Loucy (cell line): ENCODE measurements at regions not wholly inside any gene's neighbourhood (a gene's known extent, or its start where the extent isn't known, plus 50 kb on each side); places are given as distances from the start of the nearest gene placed in this dataset.
"Not testable (repeated sequence)": the region's sequence is repeated elsewhere in the genome, so short reads cannot be mapped to it uniquely, and the experiment has no call there.

ENCODE experiments used
- EZH2phosphoT487 ChIP-seq: fragments of 200-600 bp; IDR thresholded peaks from 2 replicates; pipeline ENCODE4 v1.6.1; 2018; ENCODE audit warnings: antibody characterized with exemption, mild to moderate bottlenecking, moderate library complexity, borderline replicate concordance
- TF ChIP-seq, protein P1 (sequence below): fragments of 200-600 bp; sonication (generic); conservative IDR thresholded peaks from 2 replicates; pipeline ENCODE4 v1.5.1; 2014; ENCODE audit warnings: mild to moderate bottlenecking, antibody characterized with exemption, low read length

GRCh38 chr14:86750488-86750887 lies 1220.5 kb downstream of the FLRT2 start:
- TF ChIP-seq, protein P1, sequence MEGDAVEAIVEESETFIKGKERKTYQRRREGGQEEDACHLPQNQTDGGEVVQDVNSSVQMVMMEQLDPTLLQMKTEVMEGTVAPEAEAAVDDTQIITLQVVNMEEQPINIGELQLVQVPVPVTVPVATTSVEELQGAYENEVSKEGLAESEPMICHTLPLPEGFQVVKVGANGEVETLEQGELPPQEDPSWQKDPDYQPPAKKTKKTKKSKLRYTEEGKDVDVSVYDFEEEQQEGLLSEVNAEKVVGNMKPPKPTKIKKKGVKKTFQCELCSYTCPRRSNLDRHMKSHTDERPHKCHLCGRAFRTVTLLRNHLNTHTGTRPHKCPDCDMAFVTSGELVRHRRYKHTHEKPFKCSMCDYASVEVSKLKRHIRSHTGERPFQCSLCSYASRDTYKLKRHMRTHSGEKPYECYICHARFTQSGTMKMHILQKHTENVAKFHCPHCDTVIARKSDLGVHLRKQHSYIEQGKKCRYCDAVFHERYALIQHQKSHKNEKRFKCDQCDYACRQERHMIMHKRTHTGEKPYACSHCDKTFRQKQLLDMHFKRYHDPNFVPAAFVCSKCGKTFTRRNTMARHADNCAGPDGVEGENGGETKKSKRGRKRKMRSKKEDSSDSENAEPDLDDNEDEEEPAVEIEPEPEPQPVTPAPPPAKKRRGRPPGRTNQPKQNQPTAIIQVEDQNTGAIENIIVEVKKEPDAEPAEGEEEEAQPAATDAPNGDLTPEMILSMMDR, result not testable (repeated sequence)
- not testable (repeated sequence) for TF ChIP-seq EZH2phosphoT487
